ES-I3 (cell line): ENCODE measurements at regions not wholly inside any gene's neighbourhood (a gene's known extent, or its start where the extent isn't known, plus 50 kb on each side); places are given as distances from the start of the nearest gene placed in this dataset.

Source experiments
- H3K36me3 ChIP-seq: 2 replicates; pipeline ENCODE4 v1.6.1; 2013; ENCODE audit warnings: mild to moderate bottlenecking, low read length, control low read depth, moderate library complexity; ENCODE audit not compliant: insufficient read depth
- H3K4me1 ChIP-seq: 2 replicates; pipeline ENCODE4 v1.6.1; 2013; ENCODE audit warnings: mild to moderate bottlenecking, control low read depth, low read length; ENCODE audit not compliant: insufficient read depth
- H3K9ac ChIP-seq: 2 replicates; pipeline ENCODE4 v1.6.1; 2013; ENCODE audit warnings: low read depth, mild to moderate bottlenecking, low read length, moderate library complexity
- H3K9me3 ChIP-seq: 2 replicates; pipeline ENCODE4 v1.6.1; 2013; ENCODE audit warnings: mild to moderate bottlenecking, low read length, moderate library complexity; ENCODE audit not compliant: control insufficient read depth, insufficient read depth

GRCh38 chr5:1706021-1706420 lies 93.6 kb downstream of the MRPL36 start:
- no peaks in the 10 kb centered on the region for H3K36me3 ChIP-seq
- H3K9ac ChIP-seq, result no peak overlapping the region

GRCh38 chr5:1704676-1705075 lies 95.0 kb downstream of the MRPL36 start:
- Histone ChIP-seq H3K4me1 (peaks cover 10% of the 10 kb centered on the region), H3K36me3 (no peaks in the 10 kb centered on the region; the same call in 1 of the 2 replicates), H3K9me3 (peaks cover 4% of the 10 kb centered on the region; the same call in 1 of the 2 replicates), H3K9ac (no peak overlapping the region)

More at GRCh38 chr5:1706021-1706420, 93.6 kb downstream of the MRPL36 start:
- H3K9me3 ChIP-seq, result no peaks in the 10 kb centered on the region
- peaks cover 10% of the 10 kb centered on the region for H3K4me1 ChIP-seq

- H3K36me3 ChIP-seq, result no peaks in the 10 kb centered on the region; the same call in 1 of the 2 replicates
- H3K9me3 ChIP-seq, result peaks cover 4% of the 10 kb centered on the region; the same call in 1 of the 2 replicates
- peaks cover 10% of the 10 kb centered on the region for H3K4me1 ChIP-seq
- H3K9ac ChIP-seq, result no peak overlapping the region
These were observed 95.4 kb downstream of the MRPL36 start for GRCh38 chr5:1704266-1704665.

- H3K9me3 ChIP-seq, result peaks cover 4% of the 10 kb centered on the region; the same call in 1 of the 2 replicates
- H3K4me1 ChIP-seq, result peaks cover 2% of the 10 kb centered on the region; the same call in 1 of the 2 replicates
- H3K9ac ChIP-seq, result no peak overlapping the region
- no peaks in the 10 kb centered on the region; the same call in 1 of the 2 replicates for H3K36me3 ChIP-seq
These were observed 96.1 kb downstream of the MRPL36 start for GRCh38 chr5:1703352-1704050.

GRCh38 chr5:1702318-1702717 lies 97.3 kb downstream of the MRPL36 start:
- Histone ChIP-seq H3K9ac (no peak overlapping the region), H3K4me1 (no peaks in the 10 kb centered on the region), H3K36me3 (no peaks in the 10 kb centered on the region; the same call in 1 of the 2 replicates)

GRCh38 chr5:1701884-1702283 lies 97.8 kb downstream of the MRPL36 start:
- Histone ChIP-seq H3K36me3 (no peaks in the 10 kb centered on the region; the same call in 1 of the 2 replicates), H3K9me3 (peaks cover 4% of the 10 kb centered on the region; the same call in 1 of the 2 replicates), H3K9ac (no peak overlapping the region), H3K4me1 (no peaks in the 10 kb centered on the region)

More at GRCh38 chr5:1702318-1702717, 97.3 kb downstream of the MRPL36 start:
- peaks cover 4% of the 10 kb centered on the region; the same call in 1 of the 2 replicates for H3K9me3 ChIP-seq

GRCh38 chr5:1701216-1701864 lies 98.3 kb downstream of the MRPL36 start:
- peaks cover 4% of the 10 kb centered on the region; the same call in 1 of the 2 replicates for H3K9me3 ChIP-seq
- no peaks in the 10 kb centered on the region for H3K4me1 ChIP-seq
- H3K36me3 ChIP-seq, result no peaks in the 10 kb centered on the region; the same call in 1 of the 2 replicates
- no peak overlapping the region for H3K9ac ChIP-seq

- Histone ChIP-seq H3K9me3 (peaks cover 4% of the 10 kb centered on the region; the same call in 1 of the 2 replicates), H3K4me1 (no peaks in the 10 kb centered on the region), H3K36me3 (no peaks in the 10 kb centered on the region; the same call in 1 of the 2 replicates), H3K9ac (no peak overlapping the region)
These were observed 100.2 kb downstream of the MRPL36 start for GRCh38 chr5:1699394-1699793.

GRCh38 chr5:1698589-1699316 lies 100.9 kb downstream of the MRPL36 start:
- H3K36me3 ChIP-seq, result no peaks in the 10 kb centered on the region; the same call in 1 of the 2 replicates
- H3K9me3 ChIP-seq, result peaks cover 4% of the 10 kb centered on the region; the same call in 1 of the 2 replicates
- no peak overlapping the region for H3K9ac ChIP-seq
- H3K4me1 ChIP-seq, result no peaks in the 10 kb centered on the region

GRCh38 chr5:1692381-1692780 lies 107.3 kb downstream of the MRPL36 start:
- no peak overlapping the region for H3K9ac ChIP-seq
- no peaks in the 10 kb centered on the region for H3K9me3 ChIP-seq
- no peaks in the 10 kb centered on the region for H3K36me3 ChIP-seq
- H3K4me1 ChIP-seq, result no peaks in the 10 kb centered on the region

- Histone ChIP-seq H3K9ac (no peak overlapping the region), H3K9me3 (no peaks in the 10 kb centered on the region), H3K4me1 (no peaks in the 10 kb centered on the region), H3K36me3 (no peaks in the 10 kb centered on the region)
These were observed 112.2 kb downstream of the MRPL36 start for GRCh38 chr5:1687301-1687970.

GRCh38 chr5:1686016-1686802 lies 113.4 kb downstream of the MRPL36 start:
- no peak overlapping the region for H3K9ac ChIP-seq
- no peaks in the 10 kb centered on the region for H3K9me3 ChIP-seq
- no peaks in the 10 kb centered on the region for H3K4me1 ChIP-seq
- no peaks in the 10 kb centered on the region for H3K36me3 ChIP-seq

GRCh38 chr5:1685066-1685465 lies 114.6 kb downstream of the MRPL36 start:
- Histone ChIP-seq H3K36me3 (no peaks in the 10 kb centered on the region), H3K9me3 (0 out of 2 replicates have a peak, but pooled peaks cover 3% of the 10 kb centered on the region), H3K9ac (no peak overlapping the region)

More at GRCh38 chr5:1685066-1685465, 114.6 kb downstream of the MRPL36 start:
- H3K4me1 ChIP-seq, result no peaks in the 10 kb centered on the region
